HG03097 (cell line): ENCODE measurements at regions not wholly inside any gene's neighbourhood (a gene's known extent, or its start where the extent isn't known, plus 50 kb on each side); places are given as distances from the start of the nearest gene placed in this dataset.
"Not testable (repeated sequence)": the region's sequence is repeated elsewhere in the genome, so short reads cannot be mapped to it uniquely, and the experiment has no call there.

Source experiments
- ATAC-seq: cut with Tn5 transposase; IDR thresholded peaks from one replicate; pipeline ENCODE4 v1.9.1; 2021; ENCODE audit not compliant: unreplicated experiment, low FRiP score

GRCh38 chr14:22226381-22226780 lies 362.6 kb downstream of the DAD1 start:
- ATAC-seq, result no peak

GRCh38 chr14:22225516-22226140 lies 363.4 kb downstream of the DAD1 start:
- ATAC-seq, result no peak

GRCh38 chr14:22221508-22221907 lies 367.5 kb downstream of the DAD1 start:
- ATAC-seq, result no peak

- ATAC-seq, result no peak
Measured at GRCh38 chr14:22220427-22220826, 368.6 kb downstream of the DAD1 start.

GRCh38 chr14:22218728-22219127 lies 370.3 kb downstream of the DAD1 start:
- ATAC-seq, result no peak

- no peak for ATAC-seq
Measured at GRCh38 chr14:22213120-22213519, 375.9 kb downstream of the DAD1 start.

- no peak for ATAC-seq
Measured at GRCh38 chr14:22210906-22211305, 378.1 kb downstream of the DAD1 start.

GRCh38 chr14:22210026-22210425 lies 379.0 kb downstream of the DAD1 start:
- ATAC-seq, result no peak

GRCh38 chr14:22203036-22203435 lies 386.0 kb downstream of the DAD1 start:
- no peak for ATAC-seq

GRCh38 chr14:22202313-22202712 lies 386.7 kb downstream of the DAD1 start:
- no peak for ATAC-seq

GRCh38 chr14:22200977-22201605 lies 387.9 kb downstream of the DAD1 start:
- no peak for ATAC-seq

GRCh38 chr14:22200131-22200530 lies 388.9 kb downstream of the DAD1 start:
- ATAC-seq, result not testable (repeated sequence)

- ATAC-seq, result no peak
Measured at GRCh38 chr14:22194664-22195063, 394.4 kb downstream of the DAD1 start.

- no peak for ATAC-seq
Measured at GRCh38 chr14:22190411-22191191, 398.4 kb downstream of the DAD1 start.

- ATAC-seq, result no peak
Measured at GRCh38 chr14:22189881-22190280, 399.1 kb downstream of the DAD1 start.

- ATAC-seq, result no peak
Measured at GRCh38 chr14:22188318-22188717, 400.7 kb downstream of the DAD1 start.

GRCh38 chr14:22185789-22186188 lies 403.2 kb downstream of the DAD1 start:
- no peak for ATAC-seq

GRCh38 chr14:22185191-22185590 lies 403.8 kb downstream of the DAD1 start:
- ATAC-seq, result no peak

- ATAC-seq, result no peak
Measured at GRCh38 chr14:22184830-22185168, 404.2 kb downstream of the DAD1 start.

GRCh38 chr14:22184157-22184829 lies 404.7 kb downstream of the DAD1 start:
- ATAC-seq, result no peak

- no peak for ATAC-seq
Measured at GRCh38 chr14:22180045-22180444, 409.0 kb downstream of the DAD1 start.
